HUES6 (cell line): ENCODE measurements at regions not wholly inside any gene's neighbourhood (a gene's known extent, or its start where the extent isn't known, plus 50 kb on each side); places are given as distances from the start of the nearest gene placed in this dataset.

Experiments used
- H3K27ac ChIP-seq: 2 replicates; pipeline ENCODE4 v1.7.0; 2013; ENCODE audit warnings: low read depth, mild to moderate bottlenecking, low read length, inconsistent platforms
- H3K27me3 ChIP-seq: 2 replicates; pipeline ENCODE4 v1.6.1; 2013; ENCODE audit warnings: low read length; ENCODE audit not compliant: control insufficient read depth, insufficient read depth
- H3K36me3 ChIP-seq: 2 replicates; pipeline ENCODE4 v1.6.1; 2013; ENCODE audit warnings: low read length; ENCODE audit not compliant: control insufficient read depth, insufficient read depth
- H3K4me1 ChIP-seq: 2 replicates; pipeline ENCODE4 v1.6.1; 2013; ENCODE audit warnings: low read length; ENCODE audit not compliant: control insufficient read depth, insufficient read depth
- H3K4me3 ChIP-seq: 2 replicates; pipeline ENCODE4 v1.5.1; 2013; ENCODE audit warnings: low read depth, low read length
- H3K9ac ChIP-seq: one replicate; pipeline ENCODE4 v1.6.1; 2013; ENCODE audit warnings: mild to moderate bottlenecking, low read length
- H3K9me3 ChIP-seq: 2 replicates; pipeline ENCODE4 v1.6.1; 2013; ENCODE audit warnings: low read depth, low read length; ENCODE audit not compliant: control insufficient read depth, insufficient read depth

DNA sequence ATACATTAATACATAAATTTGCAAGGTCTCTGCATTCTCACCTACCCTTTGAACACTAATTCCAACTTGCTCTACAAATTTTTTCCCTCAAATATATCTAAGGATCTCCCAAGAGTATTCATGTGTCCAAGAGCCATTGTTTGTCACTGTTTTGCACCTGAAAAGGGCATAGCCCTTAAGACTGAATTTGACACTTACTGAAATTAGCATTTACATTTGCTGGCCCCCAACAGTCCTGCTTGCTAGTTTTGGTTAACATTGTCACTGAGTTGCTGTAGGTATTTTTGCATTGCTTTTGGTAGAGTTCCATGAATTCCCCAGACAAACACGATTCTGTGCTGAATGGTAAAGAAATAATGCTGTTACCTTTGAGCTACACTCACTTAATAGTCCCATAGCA, 57.3 kb downstream of the KCNA4 start:
- H3K27ac ChIP-seq, result no peak overlapping the region
- no peaks in the 10 kb centered on the region for H3K36me3 ChIP-seq
- H3K9ac ChIP-seq, result no peak overlapping the region
- H3K4me1 ChIP-seq, result peaks cover 29% of the 10 kb centered on the region
- peak overlapping the region; percentile 27; the same call in 1 of the 2 replicates for H3K4me3 ChIP-seq
- no peaks in the 10 kb centered on the region; the same call in 1 of the 2 replicates for H3K9me3 ChIP-seq
- H3K27me3 ChIP-seq, result no peaks in the 10 kb centered on the region

DNA sequence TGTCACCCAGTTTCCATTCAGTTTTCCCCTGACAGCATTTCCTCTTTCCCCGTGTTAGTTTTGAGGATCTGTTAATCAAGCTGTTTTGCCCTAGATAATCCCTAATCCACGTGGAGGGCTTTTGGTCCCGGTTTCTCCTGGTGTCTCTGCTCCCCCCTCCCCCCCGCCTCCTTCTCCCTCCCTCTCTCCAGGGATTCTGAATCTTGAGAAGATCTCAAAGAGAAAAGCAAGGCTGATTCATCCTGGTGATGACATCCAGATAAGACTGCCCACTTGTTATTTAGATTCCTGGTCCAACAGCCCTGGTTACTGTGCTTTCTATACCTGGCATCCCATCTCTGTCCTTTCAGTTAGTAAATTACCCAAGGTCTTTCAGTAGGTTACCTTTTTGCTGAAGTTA, 59.4 kb downstream of the KCNA4 start:
- H3K27ac ChIP-seq, result no peak overlapping the region
- no peaks in the 10 kb centered on the region; the same call in 1 of the 2 replicates for H3K9me3 ChIP-seq
- no peak overlapping the region for H3K9ac ChIP-seq

DNA sequence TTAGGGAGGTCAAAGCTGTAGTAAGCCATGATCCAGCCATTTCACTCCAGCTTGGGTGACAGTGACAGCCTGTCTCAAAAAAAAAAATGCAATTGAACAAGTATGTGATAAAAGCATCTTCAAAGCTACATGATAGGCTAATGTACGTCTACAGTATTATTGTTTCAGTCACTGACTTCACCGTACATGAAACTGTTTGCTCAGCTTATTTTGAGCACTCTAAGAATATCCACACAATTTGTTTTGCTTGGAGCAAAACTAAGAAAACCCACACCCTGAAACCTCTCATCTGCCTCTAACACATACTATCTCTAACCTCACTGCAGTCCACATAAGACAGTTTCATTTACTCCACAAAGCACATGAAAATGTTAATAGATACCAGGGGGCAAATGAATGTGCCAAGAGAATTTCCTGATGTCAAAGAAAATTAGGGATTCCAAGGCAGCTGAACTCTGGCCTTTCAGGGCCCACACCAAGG, 60.7 kb downstream of the KCNA4 start:
- Histone ChIP-seq H3K36me3 (no peaks in the 10 kb centered on the region), H3K9ac (no peak overlapping the region), H3K9me3 (no peaks in the 10 kb centered on the region; the same call in 1 of the 2 replicates), H3K4me1 (peaks cover 29% of the 10 kb centered on the region), H3K4me3 (no peak overlapping the region), H3K27ac (no peak overlapping the region), H3K27me3 (no peaks in the 10 kb centered on the region)

More for the DNA sequence above, 59.4 kb downstream of the KCNA4 start:
- H3K36me3 ChIP-seq, result no peaks in the 10 kb centered on the region
- peaks cover 29% of the 10 kb centered on the region for H3K4me1 ChIP-seq
- H3K27me3 ChIP-seq, result no peaks in the 10 kb centered on the region
- H3K4me3 ChIP-seq, result no peak overlapping the region

DNA sequence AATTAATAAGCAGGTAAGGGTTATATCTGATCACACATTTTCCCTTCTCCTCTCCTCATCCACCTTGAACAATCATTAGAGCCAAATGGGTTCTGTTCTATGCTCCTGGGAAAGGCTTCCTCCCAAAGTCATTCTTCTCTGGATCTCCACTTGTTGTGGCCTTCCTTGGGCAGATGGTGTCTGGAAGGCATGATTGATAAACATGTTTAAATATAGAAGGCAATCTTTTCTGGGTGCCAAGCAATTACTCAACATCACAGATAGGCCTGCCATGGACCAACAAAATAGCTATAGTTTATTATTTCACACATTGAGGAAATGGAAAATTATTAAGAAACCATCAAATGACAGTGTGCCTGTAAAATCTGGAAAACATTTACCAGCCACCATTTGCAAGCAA, 73.5 kb downstream of the KCNA4 start:
- H3K4me3 ChIP-seq, result no peak overlapping the region
- H3K9me3 ChIP-seq, result peaks cover 15% of the 10 kb centered on the region
- H3K36me3 ChIP-seq, result no peaks in the 10 kb centered on the region
- no peaks in the 10 kb centered on the region for H3K4me1 ChIP-seq
- H3K9ac ChIP-seq, result no peak overlapping the region
- no peaks in the 10 kb centered on the region for H3K27me3 ChIP-seq
- H3K27ac ChIP-seq, result no peak overlapping the region

DNA sequence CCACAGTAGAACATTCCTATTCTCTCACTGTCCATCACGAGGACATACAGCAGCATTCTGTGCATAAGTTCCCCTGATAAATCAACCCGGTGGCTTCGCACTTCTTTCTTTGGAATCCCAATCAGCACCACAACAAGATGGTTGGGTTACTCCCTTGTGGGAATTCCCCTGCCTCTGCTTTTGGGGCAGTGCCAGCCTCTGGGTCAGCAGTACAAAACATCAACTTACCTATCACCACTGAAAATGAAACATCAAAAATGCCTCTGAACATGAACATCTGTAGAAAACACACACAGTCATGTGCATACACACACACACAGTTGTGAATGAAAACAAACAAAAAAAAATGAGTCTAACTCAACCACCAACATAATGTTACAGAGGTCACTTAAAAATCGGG, 79.3 kb downstream of the KCNA4 start:
- H3K9ac ChIP-seq, result no peak overlapping the region
- H3K9me3 ChIP-seq, result peaks cover 24% of the 10 kb centered on the region
- H3K36me3 ChIP-seq, result no peaks in the 10 kb centered on the region
- H3K4me1 ChIP-seq, result no peaks in the 10 kb centered on the region
- H3K4me3 ChIP-seq, result no peak overlapping the region
- no peaks in the 10 kb centered on the region for H3K27me3 ChIP-seq
- H3K27ac ChIP-seq, result no peak overlapping the region

DNA sequence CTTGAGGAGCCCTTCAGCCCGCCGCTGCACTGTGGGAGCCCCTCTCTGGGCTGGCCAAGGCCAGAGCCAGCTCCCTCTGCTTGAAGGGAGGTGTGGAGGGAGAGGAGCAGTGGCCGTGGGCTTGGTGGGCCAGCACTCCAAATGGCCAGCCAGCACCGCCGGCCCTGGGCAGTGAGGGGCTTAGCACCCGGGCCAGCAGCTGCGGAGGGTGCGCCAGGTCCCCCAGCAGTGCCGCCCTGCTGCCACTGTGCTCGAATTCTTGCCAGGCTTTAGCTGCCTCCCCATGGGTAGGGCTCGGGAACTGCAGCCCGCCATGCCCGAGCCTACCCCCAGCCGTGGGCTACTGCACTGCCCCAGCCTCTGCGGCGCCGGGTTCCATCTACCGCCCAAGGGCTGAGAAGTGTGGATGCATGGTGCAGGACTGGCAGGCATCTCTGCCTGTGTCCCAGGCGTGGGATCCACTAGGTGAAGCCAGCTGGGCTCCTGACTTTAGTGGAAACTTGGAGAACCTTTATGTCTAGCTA, 82.7 kb downstream of the KCNA4 start:
- Histone ChIP-seq H3K9ac (no peak overlapping the region), H3K4me3 (no peak overlapping the region), H3K27ac (no peak overlapping the region), H3K27me3 (no peaks in the 10 kb centered on the region), H3K9me3 (peaks cover 27% of the 10 kb centered on the region), H3K36me3 (no peaks in the 10 kb centered on the region), H3K4me1 (no peaks in the 10 kb centered on the region)

DNA sequence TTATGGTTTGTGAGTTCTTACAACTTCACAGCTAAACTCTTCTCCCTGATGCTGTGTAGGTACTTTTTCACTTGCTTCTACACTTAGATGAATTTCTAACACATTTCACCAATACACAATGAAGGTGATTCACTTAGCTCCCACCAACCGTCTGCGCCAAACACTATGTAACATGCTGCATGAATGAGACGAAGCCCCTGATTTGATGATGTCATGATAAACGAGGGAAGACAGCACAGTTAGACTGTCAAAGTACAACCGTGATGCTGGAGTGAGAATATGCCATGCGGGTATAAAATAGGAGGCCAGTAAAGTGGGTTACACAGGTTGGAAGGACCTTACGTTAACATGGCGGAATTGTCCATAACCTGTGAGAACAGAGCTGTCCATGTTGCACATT, 100.8 kb downstream of the KCNA4 start:
- no peak overlapping the region for H3K27ac ChIP-seq
- no peak overlapping the region for H3K9ac ChIP-seq
- no peaks in the 10 kb centered on the region for H3K27me3 ChIP-seq
- H3K36me3 ChIP-seq, result no peaks in the 10 kb centered on the region
- H3K4me3 ChIP-seq, result no peak overlapping the region
- no peaks in the 10 kb centered on the region for H3K4me1 ChIP-seq
- no peaks in the 10 kb centered on the region for H3K9me3 ChIP-seq

DNA sequence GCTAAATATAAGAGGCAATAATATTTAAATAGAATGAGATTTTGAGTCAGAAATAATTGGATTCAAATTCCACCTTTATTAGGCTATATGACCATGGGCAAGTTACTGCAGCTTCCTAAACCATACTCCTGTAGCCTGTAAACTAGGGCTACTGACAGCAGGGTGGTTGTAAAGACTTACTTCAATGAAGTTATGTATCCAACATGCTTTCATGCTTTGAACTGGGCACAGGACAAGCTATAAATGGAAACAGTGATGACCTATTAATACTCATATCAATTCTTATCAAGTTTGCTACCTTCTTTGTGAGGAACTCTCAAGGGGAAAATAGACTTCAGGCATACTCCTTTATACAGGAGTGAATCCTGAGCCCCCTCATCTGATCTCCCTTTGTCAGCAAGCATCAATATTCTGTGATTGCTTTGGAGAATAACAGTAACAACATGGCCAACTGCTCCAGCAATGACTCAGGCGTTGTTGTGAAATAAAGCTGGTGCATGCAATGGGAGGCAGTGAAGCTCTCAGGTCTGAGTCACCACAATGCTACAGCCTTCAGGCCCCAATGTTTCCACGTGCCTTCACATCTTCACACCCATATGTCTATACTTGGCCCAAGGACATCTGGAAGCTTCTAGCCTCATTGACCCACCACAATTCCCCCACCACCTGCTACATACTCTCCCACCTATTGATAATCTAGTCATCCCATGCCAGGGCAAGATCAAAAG, 102.5 kb downstream of the KCNA4 start:
- Histone ChIP-seq H3K4me3 (no peak overlapping the region), H3K27ac (no peak overlapping the region), H3K4me1 (no peaks in the 10 kb centered on the region), H3K9me3 (no peaks in the 10 kb centered on the region), H3K9ac (no peak overlapping the region), H3K27me3 (no peaks in the 10 kb centered on the region), H3K36me3 (no peaks in the 10 kb centered on the region)

DNA sequence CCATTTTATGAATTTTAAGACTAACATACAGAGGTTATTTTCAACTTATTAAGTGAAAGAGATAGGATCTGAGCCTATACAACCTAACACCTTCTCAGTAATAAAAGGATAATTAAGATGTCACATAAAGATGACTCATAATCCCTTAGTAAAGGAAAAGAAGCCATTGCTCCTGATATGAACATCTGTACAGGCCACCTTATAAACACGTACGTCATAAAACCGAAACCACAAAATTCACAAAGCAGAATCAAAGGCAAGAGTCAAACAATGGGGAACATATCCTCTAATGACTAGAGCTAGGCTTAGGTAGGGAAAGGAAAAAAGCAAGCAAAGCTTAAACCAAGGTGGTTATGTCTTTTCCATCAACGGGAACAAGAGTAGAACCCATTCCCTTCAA, 103.5 kb downstream of the KCNA4 start:
- Histone ChIP-seq H3K4me3 (no peak overlapping the region), H3K27me3 (no peaks in the 10 kb centered on the region), H3K9ac (no peak overlapping the region), H3K9me3 (no peaks in the 10 kb centered on the region), H3K36me3 (no peaks in the 10 kb centered on the region), H3K27ac (no peak overlapping the region), H3K4me1 (no peaks in the 10 kb centered on the region)

DNA sequence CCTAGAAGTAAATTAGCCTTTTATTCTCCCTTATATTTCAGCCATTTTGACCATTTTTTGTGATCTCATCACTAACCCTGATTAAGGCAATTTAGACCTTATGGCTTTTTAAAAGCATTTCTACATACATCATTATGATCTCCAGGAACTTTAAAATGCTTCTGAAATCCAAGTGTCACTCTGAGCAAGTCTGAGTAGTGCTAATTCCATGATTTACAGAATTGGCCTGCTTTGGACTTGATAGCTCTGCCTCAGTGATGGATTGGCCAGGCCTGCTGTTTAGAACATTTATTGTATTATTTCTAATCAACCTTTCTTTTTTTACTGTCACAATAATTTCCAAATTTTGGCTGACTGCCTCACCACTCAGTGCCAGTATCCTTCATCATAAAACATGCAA, 116.4 kb downstream of the KCNA4 start:
- no peaks in the 10 kb centered on the region for H3K4me1 ChIP-seq
- H3K9me3 ChIP-seq, result no peaks in the 10 kb centered on the region
- H3K27ac ChIP-seq, result no peak overlapping the region

DNA sequence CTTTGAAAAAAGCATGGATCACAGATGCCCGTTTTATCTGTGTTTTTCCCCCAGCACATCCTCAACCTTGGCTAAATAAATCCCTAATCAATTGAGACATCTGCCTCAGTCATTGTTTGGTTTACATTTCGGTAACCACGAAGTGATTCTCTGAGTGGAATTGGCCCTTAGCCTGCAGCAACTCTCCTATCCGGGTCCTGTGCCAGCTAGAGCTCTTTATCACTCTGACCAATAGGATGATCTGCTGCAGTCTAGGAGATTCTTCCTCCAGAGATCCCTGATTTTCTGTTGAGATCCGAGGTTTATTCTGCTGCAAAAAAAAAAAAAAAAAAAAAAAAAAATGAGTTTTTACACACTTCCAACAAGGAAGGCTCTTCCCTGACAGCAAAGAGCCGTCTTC, 137.3 kb downstream of the KCNA4 start:
- no peak overlapping the region for H3K9ac ChIP-seq
- H3K27me3 ChIP-seq, result no peaks in the 10 kb centered on the region
- H3K4me3 ChIP-seq, result no peak overlapping the region
- peaks cover 5% of the 10 kb centered on the region; the same call in 1 of the 2 replicates for H3K4me1 ChIP-seq
- no peak overlapping the region for H3K27ac ChIP-seq
- H3K9me3 ChIP-seq, result peaks cover 13% of the 10 kb centered on the region
- H3K36me3 ChIP-seq, result no peaks in the 10 kb centered on the region

More for the DNA sequence above, 116.4 kb downstream of the KCNA4 start:
- Histone ChIP-seq H3K9ac (no peak overlapping the region), H3K4me3 (no peak overlapping the region), H3K36me3 (no peaks in the 10 kb centered on the region), H3K27me3 (no peaks in the 10 kb centered on the region)
